ENCODE measurements at regions not wholly inside any gene's neighbourhood (a gene's known extent, or its start where the extent isn't known, plus 50 kb on each side); places are given as distances from the start of the nearest gene placed in this dataset.

DNA sequence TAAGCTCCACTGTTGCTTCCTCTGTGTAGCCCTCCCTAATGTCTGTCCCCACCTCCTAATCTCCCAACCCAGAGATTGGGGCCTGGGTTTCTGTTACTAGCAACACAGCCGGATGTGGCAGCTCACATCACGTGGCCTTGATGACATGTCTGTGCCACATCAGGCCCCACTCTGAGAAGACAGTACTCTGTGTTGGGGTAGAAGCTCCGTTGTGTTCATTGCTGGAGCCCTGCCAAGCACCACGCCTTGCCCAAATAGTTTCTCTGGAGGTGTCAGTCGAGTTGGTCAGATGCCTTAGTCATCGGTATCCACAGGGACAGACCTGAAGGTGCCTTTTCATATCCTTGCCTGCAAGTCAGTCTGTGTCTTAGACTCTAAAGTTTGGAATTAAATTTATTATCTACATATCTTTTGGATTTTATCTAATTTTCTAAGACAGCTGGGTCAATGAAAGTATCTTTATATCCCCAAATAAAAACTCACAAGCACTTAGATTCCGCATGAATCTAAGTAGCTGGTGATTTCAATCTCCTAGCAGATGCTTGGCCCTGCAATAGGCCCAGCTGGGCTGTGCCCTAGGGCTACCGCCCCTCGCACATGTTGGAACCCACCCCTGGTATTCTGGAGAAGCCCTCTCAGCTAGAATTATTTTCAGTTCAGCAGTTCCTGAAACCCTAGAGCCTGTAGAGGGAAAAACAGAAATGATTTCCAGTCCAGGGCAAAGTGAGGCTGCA, 204.0 kb upstream of the TSHZ3 start:
- no peaks in the 10 kb centered on the region for H4K20me1 ChIP-seq (ENCODE audit: insufficient read depth, low read depth, low read length)
- no peak overlapping the region for H3K4me3 ChIP-seq (ENCODE audit: low read length)
- H3K4me1 ChIP-seq (ENCODE audit: low read length) = peaks cover 4% of the 10 kb centered on the region; the same call in 1 of the 2 replicates
- H3K4me2 ChIP-seq (ENCODE audit: low read depth, low read length, poor library complexity, severe bottlenecking) = no peak overlapping the region
- no peaks in the 10 kb centered on the region for H3K36me3 ChIP-seq (ENCODE audit: insufficient read depth, low read length)
- no peaks in the 10 kb centered on the region for H3K79me2 ChIP-seq (ENCODE audit: low read length)
- H2AFZ ChIP-seq (ENCODE audit: low read length) = no peak overlapping the region
- H3K9ac ChIP-seq (ENCODE audit: low read length) = no peak overlapping the region
- no peak overlapping the region for H3K27ac ChIP-seq (ENCODE audit: low read length)
- no peaks in the 10 kb centered on the region for H3K9me3 ChIP-seq (ENCODE audit: low read length)
- 0 out of 2 replicates have a peak, but pooled peaks cover 3% of the 10 kb centered on the region for H3K27me3 ChIP-seq (ENCODE audit: low read length)
- no peak for DNase-seq
- no peaks in the 10 kb centered on the region for H3K9me2 ChIP-seq (replicated peaks; ENCODE audit: insufficient read depth, low read length)

DNA sequence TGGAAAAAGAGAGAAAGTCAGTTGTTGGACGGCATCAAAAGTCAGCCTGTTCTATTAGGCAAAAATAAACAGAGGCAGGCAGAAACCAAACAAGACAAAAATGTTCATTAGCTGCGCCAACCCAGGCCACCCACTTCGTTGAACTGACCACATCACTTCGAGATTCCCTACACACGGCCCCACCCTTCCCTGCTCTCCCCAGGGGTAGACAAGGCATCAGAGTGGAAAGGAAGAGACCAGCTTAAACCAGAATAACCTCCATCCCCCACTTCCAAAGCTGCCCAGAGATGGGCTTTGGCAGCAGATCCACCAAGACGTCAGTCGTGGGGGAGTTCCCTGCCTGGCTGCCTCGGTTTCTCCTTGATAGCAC, 204.6 kb upstream of the TSHZ3 start:
- peaks cover 4% of the 10 kb centered on the region; the same call in 1 of the 2 replicates for H3K4me1 ChIP-seq (ENCODE audit: low read length)
- H3K9me3 ChIP-seq (ENCODE audit: low read length) = no peaks in the 10 kb centered on the region
- H3K79me2 ChIP-seq (ENCODE audit: low read length) = no peaks in the 10 kb centered on the region
- H3K4me3 ChIP-seq (ENCODE audit: low read length) = no peak overlapping the region
- no peaks in the 10 kb centered on the region for H3K9me2 ChIP-seq (replicated peaks; ENCODE audit: insufficient read depth, low read length)
- H3K27ac ChIP-seq (ENCODE audit: low read length) = no peak overlapping the region
- H4K20me1 ChIP-seq (ENCODE audit: insufficient read depth, low read depth, low read length) = no peaks in the 10 kb centered on the region
- DNase-seq = no peak
- 0 out of 2 replicates have a peak, but pooled peaks cover 3% of the 10 kb centered on the region for H3K27me3 ChIP-seq (ENCODE audit: low read length)
- no peaks in the 10 kb centered on the region for H3K36me3 ChIP-seq (ENCODE audit: insufficient read depth, low read length)
- H2AFZ ChIP-seq (ENCODE audit: low read length) = no peak overlapping the region
- H3K4me2 ChIP-seq (ENCODE audit: low read depth, low read length, poor library complexity, severe bottlenecking) = no peak overlapping the region
- no peak overlapping the region for H3K9ac ChIP-seq (ENCODE audit: low read length)

DNA sequence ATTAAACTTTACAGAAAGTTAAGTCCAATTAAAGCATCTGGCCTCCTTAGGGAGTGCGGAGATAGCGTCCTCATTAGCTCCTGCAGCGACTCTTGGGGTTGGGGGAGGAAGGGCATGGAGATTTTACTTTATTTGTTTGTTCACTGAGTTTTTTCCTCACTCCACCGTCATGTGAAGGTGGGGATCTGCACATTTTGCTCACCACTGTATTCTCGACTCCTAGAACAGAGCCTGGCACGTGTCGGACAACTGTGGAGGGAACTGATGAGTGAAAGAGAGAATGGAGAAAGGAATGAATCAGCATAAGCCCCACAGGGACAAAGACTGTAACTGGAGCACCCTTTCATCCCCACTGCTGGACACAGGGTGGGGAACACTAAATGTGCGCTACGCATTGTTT, 205.1 kb upstream of the TSHZ3 start:
- Histone ChIP-seq H3K79me2 (ENCODE audit: low read length) (no peaks in the 10 kb centered on the region), H3K27me3 (ENCODE audit: low read length) (0 out of 2 replicates have a peak, but pooled peaks cover 4% of the 10 kb centered on the region), H3K9ac (ENCODE audit: low read length) (no peak overlapping the region), H3K4me2 (ENCODE audit: low read depth, low read length, poor library complexity, severe bottlenecking) (no peak overlapping the region), H3K36me3 (ENCODE audit: insufficient read depth, low read length) (no peaks in the 10 kb centered on the region), H2AFZ (ENCODE audit: low read length) (no peak overlapping the region), H3K27ac (ENCODE audit: low read length) (no peak overlapping the region), H3K4me1 (ENCODE audit: low read length) (peaks cover 4% of the 10 kb centered on the region; the same call in 1 of the 2 replicates), H3K9me3 (ENCODE audit: low read length) (no peaks in the 10 kb centered on the region), H4K20me1 (ENCODE audit: insufficient read depth, low read depth, low read length) (no peaks in the 10 kb centered on the region), H3K4me3 (ENCODE audit: low read length) (no peak overlapping the region), H3K9me2 (replicated peaks; ENCODE audit: insufficient read depth, low read length) (no peaks in the 10 kb centered on the region)
- DNase-seq = no peak

DNA sequence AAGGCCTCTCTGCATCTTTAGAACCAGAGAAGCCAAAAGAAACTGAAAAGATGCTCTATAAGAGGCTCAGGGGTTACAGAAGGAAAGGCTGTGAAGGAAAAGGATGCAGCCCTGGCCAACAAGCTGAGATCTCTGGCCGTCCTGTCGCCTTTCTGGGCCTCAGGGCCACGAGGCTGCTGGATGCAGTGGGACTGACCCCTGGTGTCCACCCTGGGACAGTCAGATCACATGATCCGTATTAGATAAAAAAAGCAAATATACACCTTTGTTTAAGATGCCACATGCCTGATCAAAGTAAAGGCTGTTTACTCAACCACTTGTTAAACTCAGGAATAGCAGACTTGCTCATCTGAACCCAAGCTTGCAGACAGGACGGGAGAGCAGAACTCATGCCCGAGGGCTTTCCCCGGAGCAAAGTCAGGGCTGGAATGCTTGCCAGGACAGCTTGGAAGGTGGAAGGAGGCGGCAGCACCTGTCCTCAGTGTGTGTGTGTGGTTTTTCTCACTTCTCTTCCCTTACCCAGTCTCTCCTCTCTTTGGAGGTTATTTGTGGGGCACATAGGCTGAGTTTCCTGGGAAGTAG, 206.5 kb upstream of the TSHZ3 start:
- no peaks in the 10 kb centered on the region for H3K9me2 ChIP-seq (replicated peaks; ENCODE audit: insufficient read depth, low read length)
- no peaks in the 10 kb centered on the region for H4K20me1 ChIP-seq (ENCODE audit: insufficient read depth, low read depth, low read length)
- no peaks in the 10 kb centered on the region for H3K79me2 ChIP-seq (ENCODE audit: low read length)
- no peak overlapping the region for H3K27ac ChIP-seq (ENCODE audit: low read length)
- 0 out of 2 replicates have a peak, but pooled peaks cover 3% of the 10 kb centered on the region for H3K27me3 ChIP-seq (ENCODE audit: low read length)
- no peak for DNase-seq
- no peaks in the 10 kb centered on the region for H3K36me3 ChIP-seq (ENCODE audit: insufficient read depth, low read length)
- peaks cover 4% of the 10 kb centered on the region; the same call in 1 of the 2 replicates for H3K4me1 ChIP-seq (ENCODE audit: low read length)
- no peak overlapping the region for H2AFZ ChIP-seq (ENCODE audit: low read length)
- no peaks in the 10 kb centered on the region for H3K9me3 ChIP-seq (ENCODE audit: low read length)
- no peak overlapping the region for H3K9ac ChIP-seq (ENCODE audit: low read length)
- no peak overlapping the region for H3K4me3 ChIP-seq (ENCODE audit: low read length)
- H3K4me2 ChIP-seq (ENCODE audit: low read depth, low read length, poor library complexity, severe bottlenecking) = no peak overlapping the region

DNA sequence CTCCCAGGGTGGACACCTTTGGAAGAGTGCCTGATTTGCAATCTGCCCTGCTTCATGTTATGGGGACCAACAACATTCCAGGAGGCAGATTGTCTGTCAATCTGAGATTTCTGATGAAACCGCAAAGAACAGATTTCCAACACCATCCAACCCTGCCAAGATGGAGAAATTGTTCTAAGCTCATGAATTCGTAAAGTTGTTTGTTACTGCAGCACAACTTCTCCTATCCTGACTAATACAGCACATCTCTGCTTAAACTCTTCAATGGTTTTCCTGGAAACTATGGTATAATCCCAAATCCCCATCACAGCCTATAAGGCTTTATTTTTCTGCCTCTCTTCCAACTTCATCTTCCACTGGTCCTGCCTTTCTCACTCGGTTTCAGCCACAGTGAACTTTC, 210.3 kb upstream of the TSHZ3 start:
- Histone ChIP-seq H4K20me1 (ENCODE audit: insufficient read depth, low read depth, low read length) (no peaks in the 10 kb centered on the region), H2AFZ (ENCODE audit: low read length) (no peak overlapping the region), H3K9me2 (replicated peaks; ENCODE audit: insufficient read depth, low read length) (no peaks in the 10 kb centered on the region), H3K27ac (ENCODE audit: low read length) (no peak overlapping the region), H3K4me1 (ENCODE audit: low read length) (no peaks in the 10 kb centered on the region), H3K4me2 (ENCODE audit: low read depth, low read length, poor library complexity, severe bottlenecking) (no peak overlapping the region), H3K9ac (ENCODE audit: low read length) (no peak overlapping the region), H3K79me2 (ENCODE audit: low read length) (no peaks in the 10 kb centered on the region), H3K9me3 (ENCODE audit: low read length) (no peaks in the 10 kb centered on the region), H3K27me3 (ENCODE audit: low read length) (0 out of 2 replicates have a peak, but pooled peaks cover 2% of the 10 kb centered on the region), H3K36me3 (ENCODE audit: insufficient read depth, low read length) (no peaks in the 10 kb centered on the region), H3K4me3 (ENCODE audit: low read length) (no peak overlapping the region)
- no peak for DNase-seq

DNA sequence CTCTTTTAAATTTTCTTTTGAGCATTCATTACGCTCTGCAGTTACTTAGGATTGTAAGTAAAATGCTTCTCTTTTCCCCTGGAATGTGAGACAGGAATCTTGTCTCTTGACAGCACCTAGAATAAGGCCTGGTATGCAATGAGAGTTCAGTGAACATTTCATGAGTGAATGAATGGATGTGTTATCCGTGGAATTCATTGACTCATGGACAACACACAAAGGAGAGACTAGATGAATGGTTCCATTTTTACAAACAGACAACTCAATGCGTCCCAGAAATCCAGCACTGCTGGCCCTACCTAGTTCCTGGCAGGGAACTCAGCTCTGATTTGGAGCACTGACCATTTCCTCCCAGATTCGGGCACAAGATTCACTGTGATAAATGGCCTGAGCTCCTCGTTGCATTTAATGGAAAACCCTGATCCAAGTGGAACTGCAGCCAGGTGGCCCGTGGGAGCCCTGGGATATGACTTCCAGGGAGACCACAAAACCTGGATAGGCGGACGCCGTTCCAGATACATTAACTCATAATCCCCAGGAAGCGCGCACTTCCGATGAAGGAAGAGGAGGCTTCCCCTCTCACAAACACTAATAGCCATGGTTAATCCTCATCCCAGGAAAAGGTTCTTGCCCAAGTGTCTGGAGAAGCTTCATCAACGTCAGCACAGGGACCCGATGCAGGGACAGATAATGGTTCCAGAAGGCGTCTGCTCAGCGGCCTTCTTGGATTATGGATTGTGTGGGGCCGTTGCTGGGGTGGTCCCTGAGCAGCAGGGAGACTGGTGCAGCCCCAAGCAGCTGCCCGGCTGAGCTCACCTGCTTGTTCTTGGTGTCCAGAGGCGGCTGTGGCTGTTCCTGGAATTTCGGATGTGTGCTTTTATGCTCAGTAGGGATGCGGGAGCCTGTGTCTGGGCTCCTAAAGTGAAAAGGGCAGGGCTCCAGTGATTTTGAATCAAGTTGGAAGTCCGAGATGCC, 211.1 kb upstream of the TSHZ3 start:
- no peaks in the 10 kb centered on the region for H3K9me2 ChIP-seq (replicated peaks; ENCODE audit: insufficient read depth, low read length)
- no peaks in the 10 kb centered on the region for H4K20me1 ChIP-seq (ENCODE audit: insufficient read depth, low read depth, low read length)
- H2AFZ ChIP-seq (ENCODE audit: low read length) = no peak overlapping the region
- no peak for DNase-seq
- no peaks in the 10 kb centered on the region for H3K9me3 ChIP-seq (ENCODE audit: low read length)
- no peak overlapping the region for H3K9ac ChIP-seq (ENCODE audit: low read length)
- H3K4me3 ChIP-seq (ENCODE audit: low read length) = no peak overlapping the region
- no peaks in the 10 kb centered on the region for H3K36me3 ChIP-seq (ENCODE audit: insufficient read depth, low read length)
- 0 out of 2 replicates have a peak, but pooled peaks cover 2% of the 10 kb centered on the region for H3K27me3 ChIP-seq (ENCODE audit: low read length)
- no peak overlapping the region for H3K27ac ChIP-seq (ENCODE audit: low read length)
- no peak overlapping the region for H3K4me2 ChIP-seq (ENCODE audit: low read depth, low read length, poor library complexity, severe bottlenecking)
- no peaks in the 10 kb centered on the region for H3K4me1 ChIP-seq (ENCODE audit: low read length)
- no peaks in the 10 kb centered on the region for H3K79me2 ChIP-seq (ENCODE audit: low read length)

DNA sequence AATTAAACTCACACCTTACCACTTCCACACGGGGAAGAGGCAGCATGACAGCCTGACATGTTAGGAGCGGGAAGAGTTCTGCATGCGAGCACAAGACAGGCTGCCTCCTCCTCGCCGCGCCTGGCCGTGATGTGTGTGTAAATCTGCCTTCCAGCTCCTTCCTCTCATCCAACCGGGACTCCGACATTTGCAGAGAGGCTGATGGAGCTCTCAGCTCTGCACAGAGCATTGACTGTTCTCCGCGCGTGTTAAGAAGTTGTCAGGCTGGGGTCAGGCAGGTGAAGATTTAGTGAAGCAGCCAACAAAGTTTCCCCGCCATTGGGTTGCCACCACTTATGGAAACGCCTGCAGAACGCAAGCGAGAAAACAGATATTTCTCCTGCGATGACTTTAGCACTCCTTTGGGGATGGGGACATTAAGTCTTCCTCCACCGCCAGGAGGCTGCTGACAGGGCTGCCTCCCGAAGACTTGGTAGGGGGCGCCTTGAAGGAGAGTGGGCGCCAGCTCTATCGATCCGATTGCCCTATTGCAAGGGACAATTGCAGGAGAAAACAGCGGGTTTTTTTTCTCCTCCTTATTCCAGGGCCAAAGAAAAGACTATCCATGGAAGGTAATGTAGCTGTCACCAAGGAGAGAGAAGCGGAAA, 213.9 kb upstream of the TSHZ3 start:
- 0 out of 2 replicates have a peak, but pooled peaks cover 2% of the 10 kb centered on the region for H3K27me3 ChIP-seq (ENCODE audit: low read length)
- H3K79me2 ChIP-seq (ENCODE audit: low read length) = no peaks in the 10 kb centered on the region
- no peaks in the 10 kb centered on the region for H3K4me1 ChIP-seq (ENCODE audit: low read length)
- no peak overlapping the region for H3K4me2 ChIP-seq (ENCODE audit: low read depth, low read length, poor library complexity, severe bottlenecking)
- H4K20me1 ChIP-seq (ENCODE audit: insufficient read depth, low read depth, low read length) = no peaks in the 10 kb centered on the region
- H3K9ac ChIP-seq (ENCODE audit: low read length) = no peak overlapping the region
- no peaks in the 10 kb centered on the region for H3K9me3 ChIP-seq (ENCODE audit: low read length)
- no peak overlapping the region for H3K27ac ChIP-seq (ENCODE audit: low read length)
- no peak for DNase-seq
- no peak overlapping the region for H3K4me3 ChIP-seq (ENCODE audit: low read length)
- H2AFZ ChIP-seq (ENCODE audit: low read length) = no peak overlapping the region
- no peaks in the 10 kb centered on the region for H3K36me3 ChIP-seq (ENCODE audit: insufficient read depth, low read length)
- no peaks in the 10 kb centered on the region for H3K9me2 ChIP-seq (replicated peaks; ENCODE audit: insufficient read depth, low read length)
